Parathyroid adenoma (tissue), 2 donors: ENCODE measurements at regions not wholly inside any gene's neighbourhood (a gene's known extent, or its start where the extent isn't known, plus 50 kb on each side); places are given as distances from the start of the nearest gene placed in this dataset.

Experiments used
- H2AFZ ChIP-seq: fragments of 300-600 bp; sonication (generic); one replicate; pipeline ENCODE4 v1.7.0; 2017; ENCODE audit warnings: antibody characterized with exemption, mild to moderate bottlenecking
- H3K27ac ChIP-seq: fragments of 300-600 bp; sonication (generic); one replicate; pipeline ENCODE4 v1.7.0; 2017
- H3K27me3 ChIP-seq: fragments of 300-600 bp; sonication (generic); one replicate; pipeline ENCODE4 v1.7.0; 2017; ENCODE audit warnings: low read length; ENCODE audit not compliant: control insufficient read depth, insufficient read depth
- H3K36me3 ChIP-seq: fragments of 300-600 bp; sonication (generic); one replicate; pipeline ENCODE4 v1.7.0; 2017; ENCODE audit warnings: low read length; ENCODE audit not compliant: control insufficient read depth, insufficient read depth
- H3K4me1 ChIP-seq: fragments of 300-600 bp; sonication (generic); one replicate; pipeline ENCODE4 v1.7.0; 2017; ENCODE audit warnings: control low read depth
- H3K4me2 ChIP-seq: fragments of 300-600 bp; sonication (generic); one replicate; pipeline ENCODE4 v1.7.0; 2017; ENCODE audit warnings: low read length
- H3K4me3 ChIP-seq: fragments of 300-600 bp; sonication (generic); one replicate; pipeline ENCODE4 v1.7.0; 2017; ENCODE audit warnings: low read depth, low read length
- H3K79me2 ChIP-seq: fragments of 300-600 bp; sonication (generic); one replicate; pipeline ENCODE4 v1.7.0; 2017; ENCODE audit warnings: control low read depth
- H3K9ac ChIP-seq: fragments of 300-600 bp; sonication (generic); one replicate; pipeline ENCODE4 v1.7.0; 2017; ENCODE audit warnings: mild to moderate bottlenecking
- H3K9me3 ChIP-seq: fragments of 300-600 bp; sonication (generic); one replicate; pipeline ENCODE4 v1.7.0; 2017; ENCODE audit warnings: low read length; ENCODE audit not compliant: control insufficient read depth
- CTCF ChIP-seq: fragments of 300-600 bp; sonication (generic); IDR thresholded peaks from one replicate; pipeline ENCODE4 v1.7.0; 2017; ENCODE audit warnings: antibody characterized with exemption, mild to moderate bottlenecking
- donor health status: primary hyperparathyroidism.

- no peak for TF ChIP-seq CTCF
- no peaks in the 10 kb centered on the region for H3K27me3 ChIP-seq
- no peak overlapping the region for H3K9ac ChIP-seq
- no peaks in the 10 kb centered on the region for H3K4me1 ChIP-seq
- no peak overlapping the region for H3K4me3 ChIP-seq
- H3K27ac ChIP-seq, result no peak overlapping the region
- no peak overlapping the region for H2AFZ ChIP-seq
- no peak overlapping the region for H3K4me2 ChIP-seq
- no peaks in the 10 kb centered on the region for H3K9me3 ChIP-seq
- no peaks in the 10 kb centered on the region for H3K79me2 ChIP-seq
- no peaks in the 10 kb centered on the region for H3K36me3 ChIP-seq
Observed at GRCh38 chr6:149267513-149268043, 49.9 kb upstream of the TAB2 start.
